ENCODE measurements at regions not wholly inside any gene's neighbourhood (a gene's known extent, or its start where the extent isn't known, plus 50 kb on each side); places are given as distances from the start of the nearest gene placed in this dataset.

GRCh38 chr2:120464448-120464931 lies 118.6 kb downstream of the INHBB start:
- TF ChIP-seq ZNF549 (CRISPR knock-in tag; IDR thresholded peaks at IDR 0.05) (no peak), EZH2 (conservative IDR thresholded peaks at IDR 0.05; ENCODE audit: low read depth, low read length) (no peak), IKZF1 (IDR thresholded peaks at IDR 0.05) (no peak), ZFX (CRISPR knock-in tag; IDR thresholded peaks at IDR 0.05; ENCODE audit: low read depth) (peak; percentile 51), ZSCAN30 (CRISPR knock-in tag; IDR thresholded peaks at IDR 0.05) (no peak), ZNF703 (CRISPR knock-in tag; IDR thresholded peaks at IDR 0.05; ENCODE audit: borderline replicate concordance) (no peak), PCBP2 (optimal IDR thresholded peaks at IDR 0.05; ENCODE audit: low read depth, low read length, poor library complexity, severe bottlenecking) (no peak), RXRA (CRISPR knock-in tag; IDR thresholded peaks at IDR 0.05) (peak; percentile 21; the same call in 1 of the 2 replicates), POLR2A (IDR thresholded peaks at IDR 0.05; ENCODE audit: insufficient read depth in 1 of 2, low read depth in 2 of 2, low read length in 2 of 2) (no peak), ZNF407 (CRISPR knock-in tag; IDR thresholded peaks at IDR 0.05; ENCODE audit: not compliant biosample characterization) (no peak), HDAC6 (IDR thresholded peaks at IDR 0.05; ENCODE audit: low read depth, low read length) (no peak), YY1 (IDR thresholded peaks at IDR 0.05; ENCODE audit: insufficient read depth, insufficient replicate concordance, low read depth, low read length) (no peak), U2AF1 (optimal IDR thresholded peaks at IDR 0.05; ENCODE audit: low read depth, low read length) (peak; percentile 22)
